Fibroblast of lung (primary cell): ENCODE measurements at regions not wholly inside any gene's neighbourhood (a gene's known extent, or its start where the extent isn't known, plus 50 kb on each side); places are given as distances from the start of the nearest gene placed in this dataset.

Experiments
- CTCF ChIP-seq, 2 donors: IDR thresholded peaks in 1 of 2; conservative IDR thresholded peaks in 1 of 2; 1 replicate in 1 of 2; 2 replicates in 1 of 2; pipeline ENCODE4 v1.5.1; 2011 to 2012; ENCODE audit warnings: low read length in 2 of 2, control low read depth in 1 of 2, inconsistent platforms in 1 of 2, low read depth in 1 of 2, mild to moderate bottlenecking in 1 of 2
- EZH2 ChIP-seq: IDR thresholded peaks from 2 replicates; pipeline ENCODE4 v1.5.1; 2012; ENCODE audit warnings: low read length, control low read depth, mild to moderate bottlenecking; ENCODE audit errors: missing control alignments

- TF ChIP-seq CTCF (conservative IDR thresholded peaks at IDR 0.05 in 1 of 2, IDR thresholded peaks at IDR 0.05 in 1 of 2; ENCODE audit: low read depth in 1 of 2, low read length in 2 of 2) (no peak), EZH2 (no peak)
Observed at GRCh38 chr1:182003953-182004586, 57.4 kb downstream of the ZNF648 start.
